ENCODE measurements at regions not wholly inside any gene's neighbourhood (a gene's known extent, or its start where the extent isn't known, plus 50 kb on each side); places are given as distances from the start of the nearest gene placed in this dataset.
A peak's percentile ranks its signal among the peaks of the same experiment; 100 is the strongest.
"Not testable (repeated sequence)": the region's sequence is repeated elsewhere in the genome, so short reads cannot be mapped to it uniquely, and the experiment has no call there.

GRCh38 chr6:27047725-27048124 is 199.8 kb upstream of the PRSS16 start:
- not testable (repeated sequence) for DNase-seq (ENCODE audit: low read depth in 2 of 3, low spot score in 2 of 3)

- DNase-seq (ENCODE audit: low read depth in 2 of 3, low spot score in 2 of 3): no peak
Measured at GRCh38 chr6:27049863-27050781, 197.4 kb upstream of the PRSS16 start.

GRCh38 chr6:27052082-27052730 is 195.3 kb upstream of the PRSS16 start:
- not testable (repeated sequence) for DNase-seq (ENCODE audit: low read depth in 2 of 3, low spot score in 2 of 3)

- DNase-seq (ENCODE audit: low read depth in 2 of 3, low spot score in 2 of 3): no peak
Measured at GRCh38 chr6:27052731-27053082, 194.8 kb upstream of the PRSS16 start.

- no peak for DNase-seq (ENCODE audit: low read depth in 2 of 3, low spot score in 2 of 3)
Measured at GRCh38 chr6:27053738-27054137, 193.8 kb upstream of the PRSS16 start.

GRCh38 chr6:27056615-27057014 is 190.9 kb upstream of the PRSS16 start:
- no peak for DNase-seq (ENCODE audit: low read depth in 2 of 3, low spot score in 2 of 3)

GRCh38 chr6:27059621-27060425 is 187.7 kb upstream of the PRSS16 start:
- no peak for DNase-seq (ENCODE audit: low read depth in 2 of 3, low spot score in 2 of 3)

- DNase-seq (ENCODE audit: low read depth in 2 of 3, low spot score in 2 of 3): no peak
Measured at GRCh38 chr6:27061235-27061993, 186.1 kb upstream of the PRSS16 start.

- DNase-seq (ENCODE audit: low read depth in 2 of 3, low spot score in 2 of 3): no peak
Measured at GRCh38 chr6:27062755-27063154, 184.7 kb upstream of the PRSS16 start.

GRCh38 chr6:27065183-27065582 is 182.3 kb upstream of the PRSS16 start:
- no peak for DNase-seq (ENCODE audit: low read depth in 2 of 3, low spot score in 2 of 3)

GRCh38 chr6:27066381-27066780 is 181.1 kb upstream of the PRSS16 start:
- DNase-seq (ENCODE audit: low read depth in 2 of 3, low spot score in 2 of 3): no peak

GRCh38 chr6:27066802-27067201 is 180.7 kb upstream of the PRSS16 start:
- DNase-seq (ENCODE audit: low read depth in 2 of 3, low spot score in 2 of 3): no peak

- DNase-seq (ENCODE audit: low read depth in 2 of 3, low spot score in 2 of 3): no peak
Measured at GRCh38 chr6:27073441-27073840, 174.1 kb upstream of the PRSS16 start.

- DNase-seq (ENCODE audit: low read depth in 2 of 3, low spot score in 2 of 3): no peak
Measured at GRCh38 chr6:27076116-27076515, 171.4 kb upstream of the PRSS16 start.

- peak in 2 of 3 donors; percentile 46 to 77 for DNase-seq (ENCODE audit: low read depth in 2 of 3, low spot score in 2 of 3)
Measured at GRCh38 chr6:27078734-27079357, 168.7 kb upstream of the PRSS16 start.

- DNase-seq (ENCODE audit: low read depth in 2 of 3, low spot score in 2 of 3): no peak
Measured at GRCh38 chr6:27081188-27081587, 166.3 kb upstream of the PRSS16 start.

GRCh38 chr6:27081931-27082330 is 165.6 kb upstream of the PRSS16 start:
- no peak for DNase-seq (ENCODE audit: low read depth in 2 of 3, low spot score in 2 of 3)

- DNase-seq (ENCODE audit: low read depth in 2 of 3, low spot score in 2 of 3): no peak
Measured at GRCh38 chr6:27088068-27088467, 159.4 kb upstream of the PRSS16 start.

GRCh38 chr6:27091661-27092315 is 155.7 kb upstream of the PRSS16 start:
- DNase-seq (ENCODE audit: low read depth in 2 of 3, low spot score in 2 of 3): peak in 2 of 3 donors; percentile 20 to 44

GRCh38 chr6:27092316-27092692 is 155.2 kb upstream of the PRSS16 start:
- no peak for DNase-seq (ENCODE audit: low read depth in 2 of 3, low spot score in 2 of 3)
